KG1 (cell line): ENCODE measurements at regions not wholly inside any gene's neighbourhood (a gene's known extent, or its start where the extent isn't known, plus 50 kb on each side); places are given as distances from the start of the nearest gene placed in this dataset.

Experiments
- DNase-seq: peaks from one replicate; lab custom pipeline; 2025; lab: John Stamatoyannopoulos, UW

- DNase-seq = no peak
Measured at GRCh38 chr2:226680719-226681118, 118.9 kb downstream of the IRS1 start.

GRCh38 chr2:226679389-226680065, 120.1 kb downstream of the IRS1 start:
- no peak for DNase-seq

GRCh38 chr2:226678422-226678821, 121.2 kb downstream of the IRS1 start:
- DNase-seq = no peak

GRCh38 chr2:226677080-226677479, 122.5 kb downstream of the IRS1 start:
- no peak for DNase-seq

GRCh38 chr2:226676618-226677017, 123.0 kb downstream of the IRS1 start:
- DNase-seq = no peak

- DNase-seq = no peak
Measured at GRCh38 chr2:226674123-226674522, 125.5 kb downstream of the IRS1 start.

- no peak for DNase-seq
Measured at GRCh38 chr2:226673314-226673723, 126.3 kb downstream of the IRS1 start.

- no peak for DNase-seq
Measured at GRCh38 chr2:226671141-226671676, 128.4 kb downstream of the IRS1 start.

- no peak for DNase-seq
Measured at GRCh38 chr2:226669905-226670304, 129.7 kb downstream of the IRS1 start.

- no peak for DNase-seq
Measured at GRCh38 chr2:226669249-226669648, 130.4 kb downstream of the IRS1 start.

GRCh38 chr2:226667736-226668135, 131.9 kb downstream of the IRS1 start:
- DNase-seq = no peak

GRCh38 chr2:226665306-226665831, 134.3 kb downstream of the IRS1 start:
- DNase-seq = no peak

- DNase-seq = no peak
Measured at GRCh38 chr2:226664661-226665060, 135.0 kb downstream of the IRS1 start.

- DNase-seq = no peak
Measured at GRCh38 chr2:226664140-226664539, 135.5 kb downstream of the IRS1 start.

- no peak for DNase-seq
Measured at GRCh38 chr2:226661789-226662545, 137.7 kb downstream of the IRS1 start.

- DNase-seq = no peak
Measured at GRCh38 chr2:226660526-226660925, 139.1 kb downstream of the IRS1 start.

GRCh38 chr2:226660124-226660523, 139.5 kb downstream of the IRS1 start:
- DNase-seq = no peak

GRCh38 chr2:226659410-226659809, 140.2 kb downstream of the IRS1 start:
- DNase-seq = no peak

GRCh38 chr2:226658555-226658954, 141.1 kb downstream of the IRS1 start:
- no peak for DNase-seq

- DNase-seq = no peak
Measured at GRCh38 chr2:226657340-226658053, 142.1 kb downstream of the IRS1 start.

- DNase-seq = no peak
Measured at GRCh38 chr2:226656367-226656766, 143.3 kb downstream of the IRS1 start.

- no peak for DNase-seq
Measured at GRCh38 chr2:226655871-226656270, 143.7 kb downstream of the IRS1 start.
